Stomach smooth muscle (tissue), 2 donors: ENCODE measurements at regions not wholly inside any gene's neighbourhood (a gene's known extent, or its start where the extent isn't known, plus 50 kb on each side); places are given as distances from the start of the nearest gene placed in this dataset.

Experiments used
- H3K27ac ChIP-seq: one replicate; pipeline ENCODE4 v1.7.0; 2013; ENCODE audit warnings: mild to moderate bottlenecking, low read length, inconsistent platforms
- H3K27me3 ChIP-seq, 2 donors: one replicate each; pipeline ENCODE4 v1.7.0; 2013; ENCODE audit warnings: low read length in 2 of 2; ENCODE audit not compliant: insufficient read depth in 2 of 2, control insufficient read depth in 1 of 2
- H3K36me3 ChIP-seq, 2 donors: one replicate each; pipeline ENCODE4 v1.7.0; 2013; ENCODE audit warnings: low read length in 2 of 2; ENCODE audit not compliant: control insufficient read depth in 2 of 2, insufficient read depth in 2 of 2
- H3K4me1 ChIP-seq: one replicate; pipeline ENCODE4 v1.7.0; 2013; ENCODE audit warnings: low read length; ENCODE audit not compliant: control insufficient read depth, insufficient read depth
- H3K4me3 ChIP-seq, 2 donors: one replicate each; pipeline ENCODE4 v1.7.0; 2013; ENCODE audit warnings: low read length in 2 of 2
- H3K9ac ChIP-seq, 2 donors: one replicate each; pipeline ENCODE4 v1.7.0; 2013; ENCODE audit warnings: low read length in 2 of 2, mild to moderate bottlenecking in 1 of 2
- H3K9me3 ChIP-seq, 2 donors: one replicate each; pipeline ENCODE4 v1.7.0; 2013; ENCODE audit warnings: low read length in 2 of 2; ENCODE audit not compliant: control insufficient read depth in 2 of 2
- donor health status: healthy.
- donor health status: Pancreatic carcinoma.

DNA sequence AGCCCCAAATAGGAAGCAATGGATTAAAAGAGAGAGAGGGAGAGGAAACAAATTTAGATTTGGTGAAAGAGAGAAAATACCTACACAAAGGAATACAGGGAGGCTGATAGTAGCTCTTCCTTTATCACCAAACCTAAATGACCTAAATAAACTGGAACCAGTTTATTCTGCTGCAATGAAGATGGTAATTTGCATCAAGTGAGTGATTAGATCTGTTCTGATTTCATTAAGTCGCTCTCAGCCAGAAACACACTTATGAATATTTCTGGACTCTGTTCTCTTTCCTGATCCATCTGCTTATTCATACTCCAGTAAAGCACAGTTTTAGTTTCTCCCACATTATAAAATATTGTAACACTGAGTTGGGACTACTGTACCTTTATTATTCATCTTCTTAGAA is 83.4 kb upstream of the BMP5 start:
- no peak overlapping the region for H3K4me3 ChIP-seq
- H3K9me3 ChIP-seq = no peaks in the 10 kb centered on the region
- no peaks in the 10 kb centered on the region for H3K27me3 ChIP-seq
- H3K27ac ChIP-seq = no peak overlapping the region
- no peaks in the 10 kb centered on the region for H3K36me3 ChIP-seq
- no peaks in the 10 kb centered on the region for H3K4me1 ChIP-seq
- H3K9ac ChIP-seq = no peak overlapping the region

DNA sequence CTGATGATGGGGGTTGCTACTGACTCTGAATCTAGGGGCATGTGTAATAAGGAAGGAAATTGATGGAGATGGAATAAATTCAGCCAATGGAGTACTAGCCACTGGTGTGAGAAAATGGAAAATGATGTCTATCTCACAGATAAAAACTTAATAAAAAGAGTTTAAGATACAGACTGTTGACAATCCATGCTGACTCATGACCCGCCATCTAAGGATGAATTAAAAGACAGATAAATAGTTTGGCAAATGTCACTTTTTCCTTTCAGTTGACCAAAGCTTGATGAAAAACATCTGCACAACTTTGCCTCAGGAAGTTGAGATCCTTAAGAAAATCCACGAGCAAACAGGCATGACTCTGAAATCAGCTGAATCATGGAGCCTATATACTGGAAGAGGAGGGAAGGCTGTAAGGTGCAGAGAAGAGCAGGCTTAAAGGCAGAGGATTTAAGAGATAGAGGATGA is 82.6 kb upstream of the BMP5 start:
- Histone ChIP-seq H3K9ac (no peak overlapping the region), H3K9me3 (no peaks in the 10 kb centered on the region), H3K27ac (no peak overlapping the region), H3K36me3 (no peaks in the 10 kb centered on the region), H3K4me1 (no peaks in the 10 kb centered on the region), H3K27me3 (no peaks in the 10 kb centered on the region), H3K4me3 (no peak overlapping the region)

DNA sequence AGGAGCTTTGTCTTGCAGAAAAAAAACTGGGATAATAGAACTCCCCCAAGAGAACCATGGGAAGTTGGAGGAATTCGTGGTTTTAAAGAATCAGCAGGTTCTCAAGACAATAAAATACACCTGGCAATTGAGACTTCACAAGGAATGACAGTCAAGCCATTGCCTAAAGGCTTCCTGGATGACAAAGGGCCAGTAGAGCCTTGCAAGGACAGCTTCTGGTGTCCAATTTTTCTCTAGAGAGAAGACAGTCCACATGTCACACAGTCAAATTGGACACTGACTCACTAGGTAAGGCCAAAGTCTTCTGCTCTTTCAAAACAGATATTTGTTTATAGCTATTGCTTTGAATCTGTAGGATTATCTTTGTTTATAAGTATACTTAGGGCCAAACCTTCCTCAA is 80.3 kb upstream of the BMP5 start:
- H3K4me1 ChIP-seq = no peaks in the 10 kb centered on the region
- H3K9ac ChIP-seq = no peak overlapping the region
- H3K36me3 ChIP-seq = no peaks in the 10 kb centered on the region
- H3K9me3 ChIP-seq = no peaks in the 10 kb centered on the region
- no peaks in the 10 kb centered on the region for H3K27me3 ChIP-seq
- no peak overlapping the region for H3K27ac ChIP-seq
- no peak overlapping the region for H3K4me3 ChIP-seq

DNA sequence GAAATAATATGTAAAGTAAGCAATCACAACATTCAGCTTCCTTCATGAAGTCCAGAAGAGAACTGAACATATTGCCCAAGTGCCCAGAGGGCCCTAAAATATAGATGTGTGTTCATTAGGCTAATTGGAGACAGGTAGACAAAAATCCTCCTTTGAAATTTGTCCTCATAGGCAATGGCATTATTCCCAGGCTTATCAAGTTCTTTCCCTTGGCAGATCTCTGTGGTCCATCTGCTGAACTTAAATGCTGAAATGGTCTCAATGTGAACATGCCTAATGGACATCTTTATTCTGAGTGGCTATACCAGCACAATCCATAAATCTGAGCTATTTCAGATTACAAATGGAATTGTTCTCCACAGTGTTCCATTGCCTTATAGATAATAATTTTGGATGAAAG is 79.0 kb upstream of the BMP5 start:
- H3K27me3 ChIP-seq = no peaks in the 10 kb centered on the region
- H3K36me3 ChIP-seq = no peaks in the 10 kb centered on the region
- H3K9me3 ChIP-seq = peaks cover 0 to 3% of the 10 kb centered on the region in 2 donors
- no peaks in the 10 kb centered on the region for H3K4me1 ChIP-seq
- no peak overlapping the region for H3K27ac ChIP-seq
- H3K9ac ChIP-seq = no peak overlapping the region
- H3K4me3 ChIP-seq = no peak overlapping the region

DNA sequence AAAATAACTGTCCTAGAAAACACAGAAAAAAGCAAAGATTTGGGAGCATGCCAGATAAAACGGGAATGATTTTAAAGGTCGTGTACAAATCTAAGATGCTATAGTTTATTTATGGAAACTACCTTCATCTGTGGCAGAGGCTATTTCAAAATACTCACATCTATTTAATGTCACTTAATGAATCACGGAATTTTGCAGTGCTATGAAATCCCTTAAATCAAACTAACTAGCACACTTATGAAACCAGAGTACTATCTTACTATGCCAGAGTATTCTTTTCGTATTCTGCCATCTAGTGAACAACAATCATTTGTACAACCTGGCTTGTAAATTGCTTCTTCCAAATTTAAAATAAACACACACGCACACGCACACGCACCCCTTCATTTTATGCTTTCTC is 77.9 kb upstream of the BMP5 start:
- H3K4me3 ChIP-seq = peak overlapping the region; percentile 26 to 48

DNA sequence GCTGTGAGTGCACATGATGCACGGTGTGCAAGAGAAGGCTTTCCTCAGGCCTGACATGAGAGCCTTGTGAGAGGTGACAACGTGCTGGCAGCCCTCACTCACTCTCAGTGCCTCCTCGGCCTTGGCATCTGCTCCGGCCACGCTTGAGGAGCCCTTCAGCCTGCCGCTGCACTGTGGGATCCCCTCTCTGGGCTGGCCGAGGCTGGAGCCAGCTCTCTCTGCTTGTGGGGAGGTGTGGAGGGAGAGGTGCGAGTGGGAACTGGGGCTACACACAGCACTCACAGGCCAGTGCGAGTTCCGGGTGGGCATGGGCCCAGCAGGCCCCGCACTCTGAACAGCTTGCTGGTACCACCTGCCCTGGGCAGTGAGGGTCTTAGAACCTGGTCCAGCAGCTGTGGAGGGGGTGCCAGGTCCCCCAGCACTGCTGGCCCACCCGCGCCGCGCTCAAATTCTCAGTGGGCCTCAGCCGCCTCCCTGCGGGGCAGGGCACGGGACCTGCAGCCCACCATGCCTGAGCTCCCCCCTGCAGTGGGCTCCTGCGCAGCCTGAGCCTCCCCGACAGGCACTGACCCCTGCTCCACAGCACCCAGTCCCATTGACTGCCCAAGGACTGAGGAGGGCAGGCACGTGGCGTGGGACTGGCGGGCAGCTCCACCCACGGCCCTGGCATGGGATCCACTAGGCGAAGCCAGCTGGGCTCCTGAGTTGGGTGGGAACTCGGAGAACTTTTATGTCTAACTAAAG is 74.9 kb upstream of the BMP5 start:
- peaks cover 0 to 3% of the 10 kb centered on the region in 2 donors for H3K9me3 ChIP-seq
- no peaks in the 10 kb centered on the region for H3K4me1 ChIP-seq
- H3K4me3 ChIP-seq = no peak overlapping the region
- H3K27me3 ChIP-seq = no peaks in the 10 kb centered on the region
- H3K27ac ChIP-seq = no peak overlapping the region
- no peaks in the 10 kb centered on the region for H3K36me3 ChIP-seq
- H3K9ac ChIP-seq = no peak overlapping the region

More for the DNA sequence above, 77.9 kb upstream of the BMP5 start:
- Histone ChIP-seq H3K36me3 (no peaks in the 10 kb centered on the region), H3K9me3 (peaks cover 0 to 3% of the 10 kb centered on the region in 2 donors), H3K4me1 (no peaks in the 10 kb centered on the region), H3K27ac (no peak overlapping the region), H3K27me3 (no peaks in the 10 kb centered on the region), H3K9ac (no peak overlapping the region)

DNA sequence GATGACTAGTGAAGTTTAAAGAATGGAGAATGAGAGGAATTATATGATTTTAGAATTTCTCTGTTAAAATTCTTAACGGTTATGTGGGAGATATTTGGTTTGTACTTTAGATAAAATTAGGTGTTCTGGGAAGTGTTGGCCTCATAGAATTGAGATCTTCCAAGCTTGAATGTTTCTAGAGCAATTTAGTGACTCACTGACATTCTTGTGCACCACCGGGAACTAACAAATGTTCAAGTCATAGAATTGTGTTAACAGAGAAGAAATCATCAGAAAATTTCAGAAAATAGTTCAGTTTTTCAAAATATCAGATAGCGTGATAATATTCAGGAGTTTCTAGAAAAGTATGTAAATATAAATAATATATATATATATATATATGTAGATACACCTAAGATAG is 67.9 kb upstream of the BMP5 start:
- Histone ChIP-seq H3K9ac (no peak overlapping the region), H3K27me3 (no peaks in the 10 kb centered on the region), H3K27ac (no peak overlapping the region), H3K36me3 (no peaks in the 10 kb centered on the region), H3K4me1 (no peaks in the 10 kb centered on the region), H3K9me3 (no peaks in the 10 kb centered on the region), H3K4me3 (no peak overlapping the region)

DNA sequence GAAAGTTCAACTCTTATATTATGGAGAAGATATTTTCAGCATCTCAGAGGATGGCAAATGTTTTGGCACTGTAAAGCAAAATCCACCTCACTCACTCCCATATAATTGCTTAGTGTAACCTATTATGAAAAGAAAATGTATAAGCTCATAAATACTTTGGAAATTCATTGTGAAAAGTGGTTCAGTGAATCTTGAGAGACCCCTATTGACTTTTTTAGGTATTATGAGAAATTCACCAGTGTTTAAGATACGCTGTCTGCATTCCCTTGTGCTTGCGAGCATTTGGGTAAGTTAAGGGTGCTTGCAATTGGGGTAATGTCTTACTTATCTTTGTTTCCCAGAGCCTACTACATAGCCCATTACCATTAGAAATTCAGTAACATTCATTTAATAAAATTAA is 66.3 kb upstream of the BMP5 start:
- Histone ChIP-seq H3K36me3 (no peaks in the 10 kb centered on the region), H3K27me3 (no peaks in the 10 kb centered on the region), H3K27ac (no peak overlapping the region), H3K4me3 (no peak overlapping the region), H3K9ac (no peak overlapping the region), H3K4me1 (no peaks in the 10 kb centered on the region), H3K9me3 (no peaks in the 10 kb centered on the region)

DNA sequence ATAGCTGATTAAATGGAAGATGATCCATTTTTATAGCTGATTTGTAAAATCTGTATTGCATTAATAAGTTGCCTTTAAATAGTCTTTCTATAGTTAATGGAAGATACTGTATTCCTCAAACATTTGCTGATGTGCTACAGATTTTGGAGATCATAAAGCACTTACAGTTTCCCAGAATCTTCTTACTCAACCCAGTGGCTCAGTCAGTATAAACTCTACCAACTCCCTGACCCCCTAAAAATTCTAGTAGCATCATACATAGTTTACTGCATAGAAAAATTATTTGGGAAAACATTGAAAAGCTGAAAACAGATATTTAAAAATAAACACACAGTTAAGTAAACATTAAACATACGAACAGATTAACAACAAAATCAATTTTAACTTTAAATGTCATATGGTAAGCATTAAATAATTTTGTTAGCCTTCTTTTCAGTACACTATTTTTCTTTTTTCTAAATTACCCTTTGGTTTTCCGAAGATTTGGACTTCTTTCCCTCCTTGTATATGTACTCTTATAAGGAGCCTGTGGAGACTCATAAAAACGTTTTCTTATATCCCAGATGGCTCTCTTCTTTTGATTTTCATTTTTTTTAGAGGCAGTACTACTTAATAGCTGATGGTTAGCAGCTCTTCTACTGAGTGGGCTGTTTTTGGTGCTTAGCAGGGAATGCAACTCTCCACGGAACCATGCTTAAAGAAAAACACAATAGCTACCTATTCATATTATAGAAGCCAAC is 62.7 kb upstream of the BMP5 start:
- Histone ChIP-seq H3K27ac (no peak overlapping the region), H3K9me3 (no peaks in the 10 kb centered on the region), H3K4me3 (no peak overlapping the region), H3K9ac (no peak overlapping the region), H3K4me1 (no peaks in the 10 kb centered on the region), H3K36me3 (no peaks in the 10 kb centered on the region), H3K27me3 (no peaks in the 10 kb centered on the region)

DNA sequence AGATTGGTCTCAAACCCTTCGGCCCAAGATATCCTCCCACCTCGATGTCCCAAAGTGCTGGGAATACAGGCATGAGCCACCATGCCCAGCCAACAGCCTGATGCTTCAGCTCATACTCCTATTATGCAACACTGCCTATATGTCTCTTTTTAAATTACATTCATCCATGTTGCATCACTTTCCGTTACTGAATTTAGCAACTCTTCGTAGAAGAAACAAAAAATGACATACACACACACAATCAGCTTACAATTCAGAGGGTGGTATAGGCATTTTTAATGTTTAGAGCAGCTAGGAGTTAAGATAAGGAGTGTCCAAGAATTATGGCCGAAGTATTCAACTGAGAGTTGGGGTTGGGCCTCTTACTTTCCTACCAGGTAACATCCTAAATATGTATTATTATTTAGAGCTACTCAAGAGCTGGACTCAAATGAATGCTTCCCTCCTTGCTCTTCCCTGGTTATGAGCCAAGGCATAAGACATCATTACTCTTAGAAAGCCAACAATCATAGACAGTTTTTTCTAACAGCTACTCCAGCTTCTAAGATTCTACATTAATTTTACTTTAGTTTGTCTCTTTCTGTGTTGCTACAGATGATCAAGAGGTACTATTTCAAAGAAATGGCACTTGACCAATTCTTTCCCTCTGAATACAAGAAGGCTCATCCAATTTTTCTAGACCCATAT is 62.0 kb upstream of the BMP5 start:
- Histone ChIP-seq H3K4me3 (no peak overlapping the region), H3K9me3 (no peaks in the 10 kb centered on the region), H3K27me3 (no peaks in the 10 kb centered on the region), H3K9ac (no peak overlapping the region), H3K27ac (no peak overlapping the region), H3K4me1 (no peaks in the 10 kb centered on the region), H3K36me3 (no peaks in the 10 kb centered on the region)
